PC-3 (cell line): ENCODE measurements at regions not wholly inside any gene's neighbourhood (a gene's known extent, or its start where the extent isn't known, plus 50 kb on each side); places are given as distances from the start of the nearest gene placed in this dataset.

Experiments
- EZH2 ChIP-seq: fragments of 300-600 bp; sonication (generic); IDR thresholded peaks from one replicate; pipeline ENCODE4 v1.6.1; 2017; ENCODE audit warnings: antibody characterized with exemption, mild to moderate bottlenecking, low read length; ENCODE audit not compliant: unreplicated experiment
- EZH2phosphoT487 ChIP-seq: fragments of 300-600 bp; sonication (generic); IDR thresholded peaks from 2 replicates; pipeline ENCODE4 v1.6.1; 2018; ENCODE audit warnings: mild to moderate bottlenecking, antibody characterized with exemption, low read length, borderline replicate concordance
- TF ChIP-seq, protein P1 (sequence below): fragments of 300-600 bp; sonication (generic); conservative IDR thresholded peaks from 2 replicates; pipeline ENCODE4 v1.5.1; 2017; ENCODE audit warnings: antibody characterized with exemption, low read depth, mild to moderate bottlenecking, low read length

DNA sequence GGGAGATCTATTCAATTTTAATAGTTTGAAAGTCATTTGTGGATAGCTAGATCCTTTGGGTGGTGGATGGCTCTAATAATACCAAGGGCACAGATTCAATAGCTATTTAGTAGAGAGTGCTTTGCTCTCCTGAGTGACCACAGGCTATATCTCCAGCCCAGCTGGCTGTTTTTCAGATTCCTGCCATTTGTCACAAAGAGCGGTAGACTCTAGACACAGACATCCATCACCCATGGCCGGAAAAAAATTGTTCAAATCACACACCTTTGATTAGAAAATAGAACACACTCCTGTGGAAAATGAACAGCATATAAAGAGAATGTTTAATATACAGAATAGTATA lies 171.6 kb upstream of the MITF start:
- TF ChIP-seq, protein P1, sequence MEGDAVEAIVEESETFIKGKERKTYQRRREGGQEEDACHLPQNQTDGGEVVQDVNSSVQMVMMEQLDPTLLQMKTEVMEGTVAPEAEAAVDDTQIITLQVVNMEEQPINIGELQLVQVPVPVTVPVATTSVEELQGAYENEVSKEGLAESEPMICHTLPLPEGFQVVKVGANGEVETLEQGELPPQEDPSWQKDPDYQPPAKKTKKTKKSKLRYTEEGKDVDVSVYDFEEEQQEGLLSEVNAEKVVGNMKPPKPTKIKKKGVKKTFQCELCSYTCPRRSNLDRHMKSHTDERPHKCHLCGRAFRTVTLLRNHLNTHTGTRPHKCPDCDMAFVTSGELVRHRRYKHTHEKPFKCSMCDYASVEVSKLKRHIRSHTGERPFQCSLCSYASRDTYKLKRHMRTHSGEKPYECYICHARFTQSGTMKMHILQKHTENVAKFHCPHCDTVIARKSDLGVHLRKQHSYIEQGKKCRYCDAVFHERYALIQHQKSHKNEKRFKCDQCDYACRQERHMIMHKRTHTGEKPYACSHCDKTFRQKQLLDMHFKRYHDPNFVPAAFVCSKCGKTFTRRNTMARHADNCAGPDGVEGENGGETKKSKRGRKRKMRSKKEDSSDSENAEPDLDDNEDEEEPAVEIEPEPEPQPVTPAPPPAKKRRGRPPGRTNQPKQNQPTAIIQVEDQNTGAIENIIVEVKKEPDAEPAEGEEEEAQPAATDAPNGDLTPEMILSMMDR: no peak
- TF ChIP-seq EZH2 (no peak), EZH2phosphoT487 (no peak)
